ENCODE measurements at regions not wholly inside any gene's neighbourhood (a gene's known extent, or its start where the extent isn't known, plus 50 kb on each side); places are given as distances from the start of the nearest gene placed in this dataset.
"Not testable (repeated sequence)": the region's sequence is repeated elsewhere in the genome, so short reads cannot be mapped to it uniquely, and the experiment has no call there.

DNA sequence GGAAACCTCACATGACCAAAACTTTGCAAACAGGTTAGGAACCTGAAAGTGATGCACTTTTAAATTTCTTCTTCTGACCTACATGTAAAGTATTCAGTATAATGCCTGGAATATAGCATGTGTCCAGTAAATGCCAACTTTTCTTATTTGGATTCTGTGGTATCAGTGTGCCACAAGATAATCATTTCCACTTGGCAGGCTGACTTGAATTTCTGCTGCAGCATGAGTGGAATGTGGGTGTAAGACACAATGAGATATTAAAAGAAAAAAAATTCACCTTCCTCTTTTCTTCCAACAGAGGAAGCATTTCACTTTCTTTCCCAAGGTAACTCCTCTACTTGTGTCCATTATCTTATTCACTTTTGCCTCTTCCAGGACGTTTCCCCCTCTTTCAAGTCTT, 141.9 kb upstream of the PRKD1 start:
- intact Hi-C loops (cut with DNase I; ENCODE audit: low total_unique reads): no loop called here
- DNase-seq (ENCODE audit: low spot score in 2 of 2): no peak
- WGBS, 2 donors: 49 to 54% methylated on average over 1 of the region's 1 CpG
- TF ChIP-seq, protein P1, sequence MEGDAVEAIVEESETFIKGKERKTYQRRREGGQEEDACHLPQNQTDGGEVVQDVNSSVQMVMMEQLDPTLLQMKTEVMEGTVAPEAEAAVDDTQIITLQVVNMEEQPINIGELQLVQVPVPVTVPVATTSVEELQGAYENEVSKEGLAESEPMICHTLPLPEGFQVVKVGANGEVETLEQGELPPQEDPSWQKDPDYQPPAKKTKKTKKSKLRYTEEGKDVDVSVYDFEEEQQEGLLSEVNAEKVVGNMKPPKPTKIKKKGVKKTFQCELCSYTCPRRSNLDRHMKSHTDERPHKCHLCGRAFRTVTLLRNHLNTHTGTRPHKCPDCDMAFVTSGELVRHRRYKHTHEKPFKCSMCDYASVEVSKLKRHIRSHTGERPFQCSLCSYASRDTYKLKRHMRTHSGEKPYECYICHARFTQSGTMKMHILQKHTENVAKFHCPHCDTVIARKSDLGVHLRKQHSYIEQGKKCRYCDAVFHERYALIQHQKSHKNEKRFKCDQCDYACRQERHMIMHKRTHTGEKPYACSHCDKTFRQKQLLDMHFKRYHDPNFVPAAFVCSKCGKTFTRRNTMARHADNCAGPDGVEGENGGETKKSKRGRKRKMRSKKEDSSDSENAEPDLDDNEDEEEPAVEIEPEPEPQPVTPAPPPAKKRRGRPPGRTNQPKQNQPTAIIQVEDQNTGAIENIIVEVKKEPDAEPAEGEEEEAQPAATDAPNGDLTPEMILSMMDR (IDR thresholded peaks at IDR 0.05): no peak
- no peak for TF ChIP-seq POLR2A (IDR thresholded peaks at IDR 0.05)
- no peak overlapping the region for H3K4me3 ChIP-seq (ENCODE audit: low read depth, poor library complexity, severe bottlenecking)

DNA sequence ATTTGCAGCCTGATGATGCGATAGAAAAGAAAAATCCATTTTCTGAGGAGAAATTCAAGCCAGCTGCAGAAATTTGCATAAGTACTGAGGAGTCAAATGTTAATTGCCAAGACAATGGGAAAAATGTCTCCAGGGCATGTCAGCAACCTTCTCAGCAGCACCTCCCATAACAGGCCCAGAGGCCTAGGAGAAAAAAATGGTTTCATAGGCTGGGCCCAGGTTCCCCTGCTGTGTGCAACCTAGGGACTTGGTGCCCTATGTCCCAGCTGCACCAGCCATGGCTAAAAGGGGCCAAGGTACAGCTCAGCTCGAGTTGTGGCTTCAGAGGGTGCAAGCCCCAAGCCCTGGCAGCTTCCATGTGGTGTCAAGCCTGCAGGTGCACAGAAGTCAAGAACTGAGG, 144.8 kb upstream of the PRKD1 start:
- DNase-seq (ENCODE audit: low spot score in 2 of 2); H3K4me3 ChIP-seq (ENCODE audit: low read depth, poor library complexity, severe bottlenecking); intact Hi-C loops (cut with DNase I; ENCODE audit: low total_unique reads): not testable (repeated sequence)
- WGBS, 2 donors: 22 to 31% methylated on average over 2 of the region's 2 CpGs

DNA sequence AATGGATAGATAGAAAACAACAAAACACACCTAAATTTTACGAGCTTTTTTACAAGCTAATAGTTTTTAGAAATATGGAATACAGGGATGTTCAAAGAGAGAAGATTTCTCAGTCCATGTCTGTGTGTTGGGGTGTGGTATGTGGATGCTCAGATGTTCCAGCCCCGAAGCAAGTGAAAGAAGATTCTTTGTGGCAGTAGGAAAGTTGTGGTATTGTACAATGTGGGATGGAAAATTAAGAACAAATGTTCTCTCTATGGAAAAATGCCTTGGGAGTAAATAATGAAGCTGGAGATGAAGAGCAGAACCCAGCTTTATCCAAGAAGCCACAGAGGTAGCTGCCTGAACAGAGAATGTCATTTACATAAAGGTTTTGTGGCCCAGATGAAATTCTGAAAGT, 150.3 kb upstream of the PRKD1 start:
- DNase-seq (ENCODE audit: low spot score in 2 of 2): no peak
- TF ChIP-seq, protein P1 (IDR thresholded peaks at IDR 0.05): no peak
- TF ChIP-seq POLR2A (IDR thresholded peaks at IDR 0.05): no peak
- intact Hi-C loops (cut with DNase I; ENCODE audit: low total_unique reads): no loop called here
- no peak overlapping the region for H3K4me3 ChIP-seq (ENCODE audit: low read depth, poor library complexity, severe bottlenecking)
- 31 to 33% methylated on average over 2 of the region's 2 CpGs for WGBS, 2 donors

DNA sequence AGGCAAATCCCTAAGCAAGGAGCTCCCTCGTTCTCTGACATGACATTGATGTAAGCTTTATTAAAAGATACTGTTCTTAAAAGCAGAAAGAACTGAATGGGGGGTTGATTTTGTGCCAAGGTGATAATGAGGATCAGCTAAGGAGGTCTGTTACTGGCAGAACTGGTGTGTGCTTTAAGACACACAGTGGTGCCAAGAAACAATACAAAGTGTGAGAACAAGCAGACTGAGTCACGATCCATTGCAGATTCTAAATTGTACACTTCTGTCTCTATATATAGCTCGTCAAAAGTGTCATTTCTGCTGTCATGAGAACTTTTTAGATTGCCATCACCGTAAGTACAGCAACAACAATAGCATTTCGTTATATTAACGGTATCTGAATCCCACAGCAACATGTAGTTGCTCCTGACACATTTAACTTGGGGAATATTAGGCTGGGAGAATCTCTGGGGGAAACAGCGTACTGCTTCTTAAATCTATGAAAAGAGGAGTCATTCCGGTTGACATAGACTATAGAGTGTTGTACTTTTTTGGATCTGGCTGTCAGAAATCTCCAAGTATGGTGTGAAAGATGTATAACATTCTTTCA, 151.3 kb upstream of the PRKD1 start:
- H3K4me3 ChIP-seq (ENCODE audit: low read depth, poor library complexity, severe bottlenecking): no peak overlapping the region
- intact Hi-C loops (cut with DNase I; ENCODE audit: low total_unique reads): no loop called here
- 75 to 79% methylated on average over 8 of the region's 8 CpGs for WGBS, 2 donors
- no peak for DNase-seq (ENCODE audit: low spot score in 2 of 2)
- TF ChIP-seq, protein P1 (IDR thresholded peaks at IDR 0.05): no peak
- TF ChIP-seq POLR2A (IDR thresholded peaks at IDR 0.05): no peak

DNA sequence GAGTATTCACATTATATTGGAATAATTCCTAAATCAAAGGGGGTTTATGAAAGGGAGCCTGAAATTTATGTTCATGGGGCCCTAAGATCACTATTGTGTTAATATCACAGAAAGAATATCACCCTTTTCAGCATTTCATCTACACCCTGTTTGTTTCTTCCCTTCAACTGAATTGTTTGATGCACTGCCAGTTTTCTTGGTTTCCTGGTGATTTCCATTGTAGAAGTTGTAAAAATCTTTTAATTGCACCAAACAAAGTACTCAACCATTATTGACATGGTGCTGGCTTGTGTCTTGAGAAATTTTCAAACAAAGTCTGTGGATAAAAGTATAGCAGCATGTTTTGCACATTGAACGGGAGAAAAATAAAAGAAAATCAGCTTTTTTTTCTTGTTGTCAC, 154.8 kb upstream of the PRKD1 start:
- no peak for DNase-seq (ENCODE audit: low spot score in 2 of 2)
- H3K4me3 ChIP-seq (ENCODE audit: low read depth, poor library complexity, severe bottlenecking): no peak overlapping the region
- intact Hi-C loops (cut with DNase I; ENCODE audit: low total_unique reads): no loop called here
- 48 to 49% methylated on average over 1 of the region's 1 CpG for WGBS, 2 donors
- no peak for TF ChIP-seq POLR2A (IDR thresholded peaks at IDR 0.05)
- TF ChIP-seq, protein P1 (IDR thresholded peaks at IDR 0.05): no peak

DNA sequence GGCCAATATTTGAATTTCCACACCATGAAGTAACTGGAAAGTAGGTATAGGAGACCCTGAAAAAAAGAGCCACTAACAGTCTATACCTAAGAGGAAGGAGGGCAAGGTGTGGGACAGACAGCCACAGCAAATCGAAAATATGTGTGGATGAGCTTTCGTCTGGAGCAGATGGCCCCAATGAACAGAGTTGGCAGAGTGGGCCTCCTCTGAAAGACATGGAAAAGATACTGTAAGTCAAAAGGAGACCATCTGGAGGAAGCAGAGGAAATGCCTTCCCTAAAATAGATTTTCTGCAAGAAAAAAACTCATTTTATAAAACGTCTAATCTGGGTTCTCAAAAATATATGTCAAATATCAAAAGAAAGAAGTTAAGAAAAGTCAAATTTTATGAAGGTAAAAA, 157.2 kb upstream of the PRKD1 start:
- no peak for TF ChIP-seq POLR2A (IDR thresholded peaks at IDR 0.05)
- intact Hi-C loops (cut with DNase I; ENCODE audit: low total_unique reads): no loop called here
- H3K4me3 ChIP-seq (ENCODE audit: low read depth, poor library complexity, severe bottlenecking): no peak overlapping the region
- no peak for DNase-seq (ENCODE audit: low spot score in 2 of 2)
- WGBS, 2 donors: 59 to 63% methylated on average over 3 of the region's 3 CpGs

DNA sequence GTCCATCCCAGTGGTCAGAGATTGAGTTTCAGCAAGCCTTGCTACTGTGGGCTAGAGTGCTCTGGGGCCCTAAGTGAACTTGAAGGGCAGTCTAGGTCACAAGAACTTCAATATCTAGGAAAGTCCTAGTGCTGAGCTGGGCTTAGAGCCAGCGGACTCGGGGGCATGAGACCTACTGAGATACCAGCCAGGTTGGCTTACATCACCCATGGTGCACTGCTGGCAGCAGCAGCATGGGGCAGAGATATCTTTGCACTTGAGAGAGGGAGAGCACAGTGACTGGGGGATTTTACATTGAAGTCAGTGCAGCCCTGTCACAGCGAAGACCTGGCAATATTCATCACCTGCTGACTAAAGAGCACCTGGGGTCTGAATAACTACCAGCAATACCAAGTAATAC, 158.3 kb upstream of the PRKD1 start:
- TF ChIP-seq, protein P1 (IDR thresholded peaks at IDR 0.05): no peak
- no peak for TF ChIP-seq POLR2A (IDR thresholded peaks at IDR 0.05)
- intact Hi-C loops (cut with DNase I; ENCODE audit: low total_unique reads): no loop called here
- WGBS, 2 donors: 82 to 88% methylated on average over 3 of the region's 3 CpGs
- H3K4me3 ChIP-seq (ENCODE audit: low read depth, poor library complexity, severe bottlenecking): no peak overlapping the region
- no peak for DNase-seq (ENCODE audit: low spot score in 2 of 2)

Measured in lower leg skin (tissue), 4 donors.